Astrocyte (in vitro differentiated cells and primary cell): ENCODE measurements at regions not wholly inside any gene's neighbourhood (a gene's known extent, or its start where the extent isn't known, plus 50 kb on each side); places are given as distances from the start of the nearest gene placed in this dataset.

ENCODE experiments used
- DNase-seq: peaks from one replicate; pipeline ENCODE4 v3.0.0-alpha.2; 2010; ENCODE audit warnings: low read depth
- FAIRE-seq: peaks from 2 replicates; lab custom pipeline; 2011; peaks lifted over from hg19 to GRCh38; lab: Jason Lieb, UNC
- H2AFZ ChIP-seq: 2 replicates; pipeline ENCODE4 v1.6.0; 2012; ENCODE audit warnings: low read depth, low read length, inconsistent platforms
- H3K27ac ChIP-seq: 2 replicates; pipeline ENCODE4 v1.5.1; 2011; ENCODE audit warnings: low read depth, low read length, inconsistent platforms
- H3K27me3 ChIP-seq: 2 replicates; pipeline ENCODE4 v1.6.0; 2011; ENCODE audit warnings: low read length, inconsistent platforms; ENCODE audit not compliant: insufficient read depth
- H3K36me3 ChIP-seq: 2 replicates; pipeline ENCODE4 v1.5.1; 2011; ENCODE audit warnings: low read length, inconsistent platforms; ENCODE audit not compliant: insufficient read depth
- H3K4me1 ChIP-seq: 2 replicates; pipeline ENCODE4 v1.5.1; 2011; ENCODE audit warnings: low read length, inconsistent platforms; ENCODE audit not compliant: insufficient read depth
- H3K4me2 ChIP-seq: 2 replicates; pipeline ENCODE4 v1.6.0; 2012; ENCODE audit warnings: low read length, inconsistent platforms
- H3K4me3 ChIP-seq: 2 replicates; pipeline ENCODE4 v1.5.1; 2011; ENCODE audit warnings: low read depth, mild to moderate bottlenecking, low read length, inconsistent platforms; ENCODE audit not compliant: insufficient read depth
- H3K79me2 ChIP-seq: 2 replicates; pipeline ENCODE4 v1.6.0; 2012; ENCODE audit warnings: mild to moderate bottlenecking, low read length, inconsistent platforms; ENCODE audit not compliant: insufficient read depth
- H3K9ac ChIP-seq: 2 replicates; pipeline ENCODE4 v1.6.0; 2012; ENCODE audit warnings: mild to moderate bottlenecking, low read length, inconsistent platforms
- H3K9me3 ChIP-seq: 2 replicates; pipeline ENCODE4 v1.5.1; 2012; ENCODE audit warnings: low read depth, mild to moderate bottlenecking, low read length, inconsistent platforms; ENCODE audit not compliant: insufficient read depth
- H4K20me1 ChIP-seq: 2 replicates; pipeline ENCODE4 v1.6.0; 2012; ENCODE audit warnings: low read length, inconsistent platforms; ENCODE audit not compliant: insufficient read depth
- H3K27ac Mint-ChIP-seq: one replicate; pipeline ENCODE4 v1.8.0; 2021; ENCODE audit warnings: mild to moderate bottlenecking, mixed read lengths; ENCODE audit not compliant: unreplicated experiment
- H3K27me3 Mint-ChIP-seq: one replicate; pipeline ENCODE4 v1.8.0; 2021; ENCODE audit warnings: low read depth, mixed read lengths; ENCODE audit not compliant: unreplicated experiment
- H3K36me3 Mint-ChIP-seq: one replicate; pipeline ENCODE4 v1.8.0; 2021; ENCODE audit warnings: low read depth, mixed read lengths; ENCODE audit not compliant: unreplicated experiment
- H3K4me1 Mint-ChIP-seq: one replicate; pipeline ENCODE4 v1.8.0; 2021; ENCODE audit warnings: low read depth, mixed read lengths; ENCODE audit not compliant: unreplicated experiment
- H3K4me3 Mint-ChIP-seq: one replicate; pipeline ENCODE4 v1.8.0; 2021; ENCODE audit warnings: mild to moderate bottlenecking, moderate library complexity, mixed read lengths; ENCODE audit not compliant: unreplicated experiment
- H3K9me3 Mint-ChIP-seq: one replicate; pipeline ENCODE4 v1.8.0; 2021; ENCODE audit warnings: mild to moderate bottlenecking, mixed read lengths; ENCODE audit not compliant: unreplicated experiment
- EZH2 ChIP-seq: IDR thresholded peaks from 2 replicates; pipeline ENCODE4 v1.6.1; 2012; ENCODE audit warnings: mild to moderate bottlenecking, low read length, inconsistent platforms; ENCODE audit not compliant: insufficient read depth
- TF ChIP-seq, protein P1 (sequence below): IDR thresholded peaks from 2 replicates; pipeline ENCODE4 v1.5.1; 2011; ENCODE audit warnings: low read depth, mild to moderate bottlenecking, inconsistent platforms, low read length, moderate library complexity; ENCODE audit not compliant: insufficient read depth

DNA sequence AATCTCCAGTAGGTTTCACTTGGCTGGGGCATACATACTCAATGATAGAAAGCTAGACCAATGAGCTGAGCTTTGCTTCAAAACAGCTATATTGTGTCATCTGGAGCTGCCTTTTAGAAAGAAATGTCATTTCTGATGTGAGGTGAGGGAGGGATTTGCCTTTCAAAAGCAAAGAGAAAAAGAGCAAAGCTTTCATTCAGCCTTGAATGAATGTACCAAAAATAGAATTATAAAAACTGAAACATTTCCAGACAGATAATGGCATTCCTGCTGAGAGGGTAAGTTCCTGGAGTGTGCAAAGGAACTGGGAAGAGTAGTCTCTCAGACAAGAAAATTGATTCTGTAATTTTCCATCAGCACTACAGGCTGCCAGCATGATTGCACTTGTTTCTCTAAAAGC is 710.0 kb downstream of the LRFN5 start:
- Histone ChIP-seq H4K20me1 (no peaks in the 10 kb centered on the region), H3K36me3 (no peaks in the 10 kb centered on the region), H3K27ac (no peak overlapping the region), H3K4me2 (no peak overlapping the region), H3K79me2 (no peaks in the 10 kb centered on the region), H3K4me3 (no peak overlapping the region), H2AFZ (no peak overlapping the region), H3K27me3 (no peaks in the 10 kb centered on the region), H3K9me3 (peaks cover 4% of the 10 kb centered on the region), H3K9ac (no peak overlapping the region), H3K4me1 (no peaks in the 10 kb centered on the region)
- Mint-ChIP-seq H3K4me3 (no peak overlapping the region), H3K36me3 (no peaks in the 10 kb centered on the region), H3K9me3 (peaks cover 4% of the 10 kb centered on the region), H3K27me3 (no peaks in the 10 kb centered on the region), H3K27ac (no peak overlapping the region), H3K4me1 (peaks cover 1% of the 10 kb centered on the region)
- DNase-seq: no peak
- no peak for FAIRE-seq
- TF ChIP-seq, protein P1, sequence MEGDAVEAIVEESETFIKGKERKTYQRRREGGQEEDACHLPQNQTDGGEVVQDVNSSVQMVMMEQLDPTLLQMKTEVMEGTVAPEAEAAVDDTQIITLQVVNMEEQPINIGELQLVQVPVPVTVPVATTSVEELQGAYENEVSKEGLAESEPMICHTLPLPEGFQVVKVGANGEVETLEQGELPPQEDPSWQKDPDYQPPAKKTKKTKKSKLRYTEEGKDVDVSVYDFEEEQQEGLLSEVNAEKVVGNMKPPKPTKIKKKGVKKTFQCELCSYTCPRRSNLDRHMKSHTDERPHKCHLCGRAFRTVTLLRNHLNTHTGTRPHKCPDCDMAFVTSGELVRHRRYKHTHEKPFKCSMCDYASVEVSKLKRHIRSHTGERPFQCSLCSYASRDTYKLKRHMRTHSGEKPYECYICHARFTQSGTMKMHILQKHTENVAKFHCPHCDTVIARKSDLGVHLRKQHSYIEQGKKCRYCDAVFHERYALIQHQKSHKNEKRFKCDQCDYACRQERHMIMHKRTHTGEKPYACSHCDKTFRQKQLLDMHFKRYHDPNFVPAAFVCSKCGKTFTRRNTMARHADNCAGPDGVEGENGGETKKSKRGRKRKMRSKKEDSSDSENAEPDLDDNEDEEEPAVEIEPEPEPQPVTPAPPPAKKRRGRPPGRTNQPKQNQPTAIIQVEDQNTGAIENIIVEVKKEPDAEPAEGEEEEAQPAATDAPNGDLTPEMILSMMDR: no peak
- no peak for TF ChIP-seq EZH2

DNA sequence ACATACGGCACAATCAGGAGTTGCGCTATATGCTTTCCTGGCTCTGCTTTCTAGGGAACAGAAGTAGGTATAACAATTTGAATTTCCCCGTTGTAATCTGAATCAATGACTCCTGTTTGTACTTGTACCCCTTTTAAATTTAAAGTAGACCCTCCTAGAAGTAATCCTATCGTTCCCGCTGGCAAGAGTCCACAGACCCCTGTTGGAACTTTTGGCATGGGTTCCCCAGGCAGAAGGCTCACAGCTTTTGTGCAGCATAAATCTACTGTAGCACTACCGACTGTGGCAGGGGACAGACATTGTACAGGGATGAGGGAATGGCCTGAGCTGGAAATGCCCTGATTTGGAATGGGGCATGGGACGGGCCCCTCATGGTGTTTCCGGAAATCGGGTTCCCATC is 705.2 kb downstream of the LRFN5 start:
- H2AFZ ChIP-seq: no peak overlapping the region
- TF ChIP-seq, protein P1: no peak
- TF ChIP-seq EZH2: no peak
- H3K27me3 Mint-ChIP-seq: no peaks in the 10 kb centered on the region
- no peaks in the 10 kb centered on the region for H4K20me1 ChIP-seq
- no peak overlapping the region for H3K4me2 ChIP-seq
- H3K9me3 ChIP-seq: peaks cover 8% of the 10 kb centered on the region
- H3K9me3 Mint-ChIP-seq: peaks cover 19% of the 10 kb centered on the region
- H3K4me3 Mint-ChIP-seq: no peak overlapping the region
- no peaks in the 10 kb centered on the region for H3K79me2 ChIP-seq
- H3K27ac Mint-ChIP-seq: no peak overlapping the region
- H3K4me3 ChIP-seq: no peak overlapping the region
- no peak overlapping the region for H3K9ac ChIP-seq
- no peaks in the 10 kb centered on the region for H3K36me3 ChIP-seq
- no peak for DNase-seq
- no peak for FAIRE-seq
- no peaks in the 10 kb centered on the region for H3K36me3 Mint-ChIP-seq
- H3K4me1 Mint-ChIP-seq: peaks cover 1% of the 10 kb centered on the region
- no peaks in the 10 kb centered on the region for H3K27me3 ChIP-seq
- no peak overlapping the region for H3K27ac ChIP-seq
- H3K4me1 ChIP-seq: no peaks in the 10 kb centered on the region

DNA sequence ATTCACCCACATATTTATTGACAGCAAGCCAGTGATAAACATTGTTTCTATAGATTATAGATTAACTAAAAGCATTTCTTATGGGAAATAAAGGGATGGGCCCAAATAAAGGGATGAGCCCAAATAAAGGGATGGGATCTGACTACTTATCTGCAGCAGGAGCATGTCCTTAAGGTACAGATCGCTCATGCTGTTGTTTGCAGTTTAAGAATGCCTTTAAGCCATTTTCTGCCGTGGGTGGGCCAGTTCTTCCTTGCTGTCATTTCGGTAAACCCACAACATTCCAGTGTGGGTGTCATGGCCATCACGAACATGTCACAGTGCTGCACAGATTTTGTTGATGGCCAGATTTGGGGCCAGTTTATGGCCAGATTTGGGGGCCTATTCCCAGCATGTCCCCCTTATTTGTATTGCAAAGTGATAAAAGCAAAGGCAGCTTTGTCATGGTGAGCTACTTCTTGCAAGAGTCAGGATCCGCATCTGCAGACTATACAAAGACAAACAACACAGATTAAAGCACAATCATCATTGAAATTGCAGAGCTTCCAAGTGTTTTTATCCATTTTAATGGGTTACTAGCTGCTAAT is 700.7 kb downstream of the LRFN5 start:
- Histone ChIP-seq H3K27me3 (no peaks in the 10 kb centered on the region), H3K36me3 (no peaks in the 10 kb centered on the region), H3K79me2 (no peaks in the 10 kb centered on the region), H3K9me3 (peaks cover 8% of the 10 kb centered on the region), H2AFZ (no peak overlapping the region), H3K4me3 (no peak overlapping the region), H3K9ac (no peak overlapping the region), H3K27ac (no peak overlapping the region), H3K4me2 (no peak overlapping the region), H3K4me1 (no peaks in the 10 kb centered on the region), H4K20me1 (no peaks in the 10 kb centered on the region)
- Mint-ChIP-seq H3K27me3 (no peaks in the 10 kb centered on the region), H3K36me3 (no peaks in the 10 kb centered on the region), H3K9me3 (peaks cover 18% of the 10 kb centered on the region), H3K27ac (no peak overlapping the region), H3K4me3 (no peak overlapping the region), H3K4me1 (peaks cover 1% of the 10 kb centered on the region)
- FAIRE-seq (no peak), DNase-seq (no peak)
- TF ChIP-seq EZH2: no peak
- TF ChIP-seq, protein P1: no peak
